ENCODE measurements at regions not wholly inside any gene's neighbourhood (a gene's known extent, or its start where the extent isn't known, plus 50 kb on each side); places are given as distances from the start of the nearest gene placed in this dataset.
"Not testable (repeated sequence)": the region's sequence is repeated elsewhere in the genome, so short reads cannot be mapped to it uniquely, and the experiment has no call there.

DNA sequence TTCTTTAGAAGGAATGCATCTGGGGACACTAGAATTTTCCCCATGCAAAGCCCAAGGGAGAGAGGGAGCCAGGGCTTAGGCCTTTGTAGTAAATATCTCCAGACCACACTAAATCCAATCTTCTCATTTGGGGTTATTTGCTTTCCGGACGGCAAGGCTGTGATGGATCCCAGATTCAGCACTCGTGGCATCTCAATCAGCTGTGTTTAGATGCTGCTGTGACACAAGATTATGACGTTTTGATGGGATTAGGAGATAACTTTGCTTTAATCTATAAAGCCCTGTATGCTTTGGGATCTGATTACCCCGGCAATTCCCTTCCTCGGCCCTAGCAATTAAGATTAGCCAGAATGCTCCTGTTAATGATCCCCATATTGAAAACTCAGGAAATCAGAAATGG, 686.7 kb upstream of the TBX3 start:
- no peak for DNase-seq (ENCODE audit: low read depth in 1 of 2, low spot score in 1 of 2)
- TF ChIP-seq, protein P1, sequence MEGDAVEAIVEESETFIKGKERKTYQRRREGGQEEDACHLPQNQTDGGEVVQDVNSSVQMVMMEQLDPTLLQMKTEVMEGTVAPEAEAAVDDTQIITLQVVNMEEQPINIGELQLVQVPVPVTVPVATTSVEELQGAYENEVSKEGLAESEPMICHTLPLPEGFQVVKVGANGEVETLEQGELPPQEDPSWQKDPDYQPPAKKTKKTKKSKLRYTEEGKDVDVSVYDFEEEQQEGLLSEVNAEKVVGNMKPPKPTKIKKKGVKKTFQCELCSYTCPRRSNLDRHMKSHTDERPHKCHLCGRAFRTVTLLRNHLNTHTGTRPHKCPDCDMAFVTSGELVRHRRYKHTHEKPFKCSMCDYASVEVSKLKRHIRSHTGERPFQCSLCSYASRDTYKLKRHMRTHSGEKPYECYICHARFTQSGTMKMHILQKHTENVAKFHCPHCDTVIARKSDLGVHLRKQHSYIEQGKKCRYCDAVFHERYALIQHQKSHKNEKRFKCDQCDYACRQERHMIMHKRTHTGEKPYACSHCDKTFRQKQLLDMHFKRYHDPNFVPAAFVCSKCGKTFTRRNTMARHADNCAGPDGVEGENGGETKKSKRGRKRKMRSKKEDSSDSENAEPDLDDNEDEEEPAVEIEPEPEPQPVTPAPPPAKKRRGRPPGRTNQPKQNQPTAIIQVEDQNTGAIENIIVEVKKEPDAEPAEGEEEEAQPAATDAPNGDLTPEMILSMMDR (IDR thresholded peaks at IDR 0.05; ENCODE audit: low read depth, low read length): no peak
- no peaks in the 10 kb centered on the region for H3K36me3 ChIP-seq
- H3K27me3 ChIP-seq: no peaks in the 10 kb centered on the region
- peaks cover 7% of the 10 kb centered on the region for H3K4me1 ChIP-seq (ENCODE audit: low read depth)
- no peak overlapping the region for H3K27ac ChIP-seq
- no peak overlapping the region for H3K4me3 ChIP-seq
- H3K9me3 ChIP-seq (ENCODE audit: low read depth): no peaks in the 10 kb centered on the region

DNA sequence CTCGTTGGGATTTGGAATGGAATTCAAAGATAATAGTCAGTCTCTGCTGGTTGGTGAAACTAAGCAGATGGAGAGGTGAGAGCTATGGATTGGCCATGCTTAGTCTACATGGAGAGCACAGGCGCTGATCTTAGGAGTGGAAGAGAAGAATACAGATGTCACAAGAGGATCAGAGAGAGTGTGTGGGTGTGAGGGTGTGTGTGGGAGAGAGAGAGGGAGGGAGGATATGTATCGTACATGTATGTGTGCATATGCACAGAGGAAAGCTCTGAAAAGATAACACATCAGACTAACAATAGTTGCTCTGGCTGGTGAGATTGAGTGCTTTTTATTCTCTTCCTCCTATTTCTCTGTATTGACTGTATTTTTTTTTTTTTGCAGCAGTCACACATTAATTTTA, 686.2 kb upstream of the TBX3 start:
- H3K27ac ChIP-seq: no peak overlapping the region
- TF ChIP-seq, protein P1 (IDR thresholded peaks at IDR 0.05; ENCODE audit: low read depth, low read length): no peak
- no peak overlapping the region for H3K4me3 ChIP-seq
- no peaks in the 10 kb centered on the region for H3K27me3 ChIP-seq
- DNase-seq (ENCODE audit: low read depth in 1 of 2, low spot score in 1 of 2): no peak
- no peaks in the 10 kb centered on the region for H3K36me3 ChIP-seq
- no peaks in the 10 kb centered on the region for H3K9me3 ChIP-seq (ENCODE audit: low read depth)
- H3K4me1 ChIP-seq (ENCODE audit: low read depth): peaks cover 5% of the 10 kb centered on the region

DNA sequence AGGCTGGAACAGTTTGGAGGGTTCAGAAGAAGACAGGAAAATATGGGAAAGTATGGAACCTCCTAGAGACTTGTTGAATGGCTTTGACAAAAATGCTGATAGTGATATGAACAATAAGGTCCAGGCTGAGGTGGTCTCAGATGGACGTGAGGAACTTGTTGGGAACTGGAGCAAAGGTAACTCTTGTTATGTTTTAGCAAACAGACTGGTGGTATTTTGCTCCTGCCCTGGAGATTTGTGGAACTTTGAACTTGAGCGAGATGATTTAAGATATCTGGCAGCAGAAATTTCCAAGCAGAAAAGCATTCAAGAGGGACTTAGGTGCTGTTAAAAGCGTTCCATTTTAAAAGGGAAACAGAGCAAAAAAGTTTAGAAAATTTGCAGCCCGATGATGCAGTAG, 682.3 kb upstream of the TBX3 start:
- not testable (repeated sequence) for H3K27ac ChIP-seq; H3K36me3 ChIP-seq; H3K27me3 ChIP-seq; H3K9me3 ChIP-seq (ENCODE audit: low read depth); H3K4me3 ChIP-seq; H3K4me1 ChIP-seq (ENCODE audit: low read depth); DNase-seq (ENCODE audit: low read depth in 1 of 2, low spot score in 1 of 2)

DNA sequence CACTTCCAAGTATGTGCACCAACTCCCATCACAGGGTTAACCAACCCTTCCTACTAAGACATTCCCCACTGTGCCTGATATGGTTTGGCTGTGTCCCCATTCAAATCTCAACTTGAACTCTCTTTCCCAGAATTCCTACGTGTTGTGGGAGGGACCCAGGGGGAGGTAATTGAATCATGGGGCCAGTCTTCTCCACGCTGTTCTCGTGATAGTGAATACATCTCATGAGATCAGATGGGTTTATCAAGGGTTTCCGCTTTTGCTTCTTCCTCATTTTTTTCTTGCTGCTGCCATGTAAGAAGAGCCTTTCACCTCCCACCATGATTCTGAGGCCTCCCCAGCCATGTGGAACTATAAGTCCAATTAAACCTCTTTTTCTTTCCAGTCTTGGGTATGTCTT, 681.8 kb upstream of the TBX3 start:
- H3K36me3 ChIP-seq; H3K4me1 ChIP-seq (ENCODE audit: low read depth); H3K4me3 ChIP-seq; H3K27me3 ChIP-seq; H3K9me3 ChIP-seq (ENCODE audit: low read depth); H3K27ac ChIP-seq; DNase-seq (ENCODE audit: low read depth in 1 of 2, low spot score in 1 of 2): not testable (repeated sequence)

DNA sequence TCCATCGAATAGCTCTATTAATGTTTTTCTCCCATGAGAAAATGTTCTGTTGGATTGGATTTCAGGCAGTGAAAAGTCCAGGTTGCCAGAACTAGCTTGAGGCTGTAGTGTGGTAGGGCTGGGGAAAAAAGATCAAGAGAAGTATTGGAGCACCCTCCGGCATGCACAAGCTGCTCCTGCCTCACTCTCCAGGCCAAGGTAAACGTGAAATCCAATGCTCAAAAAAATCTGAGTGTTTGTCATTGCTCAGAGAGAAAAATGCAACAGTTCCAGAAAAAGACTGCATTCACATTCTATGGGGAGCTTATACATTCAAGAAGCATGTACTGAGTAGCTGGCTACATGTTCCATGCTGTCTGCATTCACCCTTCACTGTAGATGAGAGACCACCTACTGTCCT, 680.9 kb upstream of the TBX3 start:
- Histone ChIP-seq H3K9me3 (ENCODE audit: low read depth) (no peaks in the 10 kb centered on the region), H3K36me3 (no peaks in the 10 kb centered on the region), H3K4me3 (no peak overlapping the region), H3K4me1 (ENCODE audit: low read depth) (no peaks in the 10 kb centered on the region), H3K27ac (no peak overlapping the region), H3K27me3 (no peaks in the 10 kb centered on the region)
- DNase-seq (ENCODE audit: low read depth in 1 of 2, low spot score in 1 of 2): no peak
- TF ChIP-seq, protein P1 (IDR thresholded peaks at IDR 0.05; ENCODE audit: low read depth, low read length): no peak

DNA sequence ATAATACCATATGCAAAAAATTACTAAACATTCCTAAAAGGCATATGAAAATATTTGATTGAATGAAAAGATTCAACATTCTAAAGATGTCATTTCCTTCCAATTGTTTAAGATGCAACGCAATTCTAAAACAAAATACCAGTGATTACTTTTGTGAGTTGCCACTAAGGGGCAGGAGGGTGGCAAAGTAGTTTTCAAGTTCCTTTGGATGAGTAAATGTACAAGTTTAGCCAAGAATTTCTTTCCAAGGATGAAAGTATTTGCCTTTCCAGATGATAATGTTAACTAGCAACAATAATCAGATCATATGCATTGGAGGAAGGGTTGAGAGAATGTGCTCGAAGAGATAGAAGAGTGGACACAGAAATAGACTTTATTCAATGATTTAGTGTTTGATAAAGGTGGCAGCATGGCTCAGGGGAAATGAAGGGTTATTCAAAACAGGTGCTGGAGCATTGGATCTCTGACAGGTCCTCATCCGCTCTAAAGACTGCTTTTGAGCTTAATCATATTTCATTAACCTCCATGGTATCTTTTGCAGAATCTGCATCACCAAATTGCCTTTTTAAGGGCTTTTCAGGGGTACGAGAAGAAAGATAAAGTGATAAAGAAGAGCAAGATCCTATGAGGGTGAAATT, 678.5 kb upstream of the TBX3 start:
- H3K27me3 ChIP-seq: no peaks in the 10 kb centered on the region
- DNase-seq (ENCODE audit: low read depth in 1 of 2, low spot score in 1 of 2): no peak
- H3K27ac ChIP-seq: no peak overlapping the region
- no peaks in the 10 kb centered on the region for H3K4me1 ChIP-seq (ENCODE audit: low read depth)
- TF ChIP-seq, protein P1 (IDR thresholded peaks at IDR 0.05; ENCODE audit: low read depth, low read length): no peak
- no peaks in the 10 kb centered on the region for H3K9me3 ChIP-seq (ENCODE audit: low read depth)
- H3K36me3 ChIP-seq: no peaks in the 10 kb centered on the region
- H3K4me3 ChIP-seq: no peak overlapping the region

DNA sequence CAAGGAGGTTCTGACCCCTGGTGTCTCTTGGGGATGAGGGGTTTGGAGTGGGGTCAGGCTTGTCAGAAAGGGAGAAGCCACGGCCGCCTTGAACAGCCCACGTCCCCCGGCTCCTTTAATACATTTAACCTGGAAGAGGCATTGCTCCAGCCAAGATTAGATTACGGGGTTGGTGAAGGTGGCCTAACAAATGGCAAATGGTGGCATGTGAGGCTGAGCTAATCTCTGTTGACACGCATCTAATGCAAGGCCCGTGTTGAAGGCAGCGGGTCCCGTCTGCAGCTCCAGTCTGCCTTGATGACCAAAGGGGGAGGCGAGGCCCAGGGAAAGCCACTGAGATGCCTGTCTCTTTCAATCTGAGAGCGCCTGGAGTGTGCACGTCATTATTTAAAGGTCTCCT, 673.7 kb upstream of the TBX3 start:
- DNase-seq (ENCODE audit: low read depth in 1 of 2, low spot score in 1 of 2): no peak
- Histone ChIP-seq H3K36me3 (no peaks in the 10 kb centered on the region), H3K9me3 (ENCODE audit: low read depth) (no peaks in the 10 kb centered on the region), H3K27me3 (no peaks in the 10 kb centered on the region), H3K4me3 (no peak overlapping the region), H3K27ac (no peak overlapping the region), H3K4me1 (ENCODE audit: low read depth) (no peaks in the 10 kb centered on the region)
- TF ChIP-seq, protein P1 (IDR thresholded peaks at IDR 0.05; ENCODE audit: low read depth, low read length): no peak
